Endothelial cell of umbilical vein (primary cell): ENCODE measurements at regions not wholly inside any gene's neighbourhood (a gene's known extent, or its start where the extent isn't known, plus 50 kb on each side); places are given as distances from the start of the nearest gene placed in this dataset.

Experiments
- BruUV-seq: library from RNA; stranded (reverse); fragments of 400-500 nt; replicated peaks from 2 replicates; lab custom pipeline; 2021; lab: Mats Ljungman, UMichigan
- CTCF ChIA-PET: fragments of 300-600, 350-600 bp; sonication (Branson Sonifier 250); formaldehyde crosslinking; loops from one replicate; lab custom pipeline; 2021; ENCODE audit warnings: antibody characterized with exemption, inconsistent platforms; lab: Charles Lee
- POLR2A ChIA-PET: fragments of 300-600, 350-600 bp; sonication (Branson Sonifier 250); formaldehyde crosslinking; loops from one replicate; lab custom pipeline; 2021; ENCODE audit warnings: antibody characterized with exemption, inconsistent platforms; lab: Charles Lee
- DNase-seq: peaks from one replicate; pipeline ENCODE4 v3.0.0-alpha.2; 2011; ENCODE audit warnings: low read depth, low spot score
- FAIRE-seq: peaks from 2 replicates; lab custom pipeline; 2011; peaks lifted over from hg19 to GRCh38; lab: Jason Lieb, UNC
- H2AFZ ChIP-seq: 2 replicates; pipeline ENCODE4 v1.6.0; 2012; ENCODE audit warnings: low read depth, low read length, control low read depth, inconsistent platforms
- H3K27ac ChIP-seq: 2 replicates; pipeline ENCODE4 v1.5.1; 2011; ENCODE audit warnings: low read depth, mild to moderate bottlenecking, control low read depth, low read length, moderate library complexity; ENCODE audit not compliant: insufficient read depth
- H3K27me3 ChIP-seq, 2 experiments: 2 replicates each; pipeline versions ENCODE4 v1.6.0 to v1.6.1; 2011; ENCODE audit warnings: low read length in 2 of 2, mixed read lengths in 1 of 2; ENCODE audit not compliant: control insufficient read depth in 2 of 2, insufficient read depth in 2 of 2
- H3K36me3 ChIP-seq, 2 experiments: 2 replicates in 1 of 2; 3 replicates in 1 of 2; pipeline ENCODE4 v1.5.1; 2011; ENCODE audit warnings: low read length in 2 of 2, mild to moderate bottlenecking in 1 of 2, moderate library complexity in 1 of 2; ENCODE audit not compliant: control insufficient read depth in 2 of 2, insufficient read depth in 2 of 2; ENCODE audit errors: extremely low read depth in 1 of 2
- H3K4me1 ChIP-seq: 3 replicates; pipeline ENCODE4 v1.5.1; 2011; ENCODE audit warnings: mild to moderate bottlenecking, low read length; ENCODE audit not compliant: control insufficient read depth, insufficient read depth; ENCODE audit errors: extremely low read depth
- H3K4me2 ChIP-seq: 2 replicates; pipeline ENCODE4 v1.6.1; 2011; ENCODE audit warnings: low read length, control low read depth, mixed read lengths; ENCODE audit not compliant: insufficient read depth
- H3K4me3 ChIP-seq, 3 experiments: fragments of 200-600 bp in 1 of 3; sonication (generic), shearing (Covaris generic) in 1 of 3; replicated peaks in 1 of 3; 2 replicates each; pipeline ENCODE4 v1.5.1; 2011 to 2016; ENCODE audit warnings: control low read depth in 3 of 3, low read length in 3 of 3, mild to moderate bottlenecking in 2 of 3, inconsistent platforms in 1 of 3, low read depth in 1 of 3, moderate library complexity in 1 of 3; ENCODE audit not compliant: insufficient read depth in 1 of 3
- H3K79me2 ChIP-seq: 2 replicates; pipeline ENCODE4 v1.6.0; 2012; ENCODE audit warnings: low read length, inconsistent platforms; ENCODE audit not compliant: control insufficient read depth, insufficient read depth
- H3K9ac ChIP-seq: replicated peaks from 2 replicates; pipeline ENCODE3; 2011; ENCODE audit warnings: low read length, control low read depth; ENCODE audit not compliant: insufficient read depth; ENCODE audit errors: extremely low read depth
- H3K9me1 ChIP-seq: replicated peaks from 3 replicates; pipeline ENCODE4 v1.6.0; 2011; ENCODE audit warnings: mild to moderate bottlenecking, low read length; ENCODE audit not compliant: control insufficient read depth, insufficient read depth; ENCODE audit errors: extremely low read depth
- H3K9me3 ChIP-seq: replicated peaks from 2 replicates; pipeline ENCODE4 v1.5.1; 2012; ENCODE audit warnings: low read length, inconsistent platforms; ENCODE audit not compliant: control insufficient read depth, insufficient read depth
- H4K20me1 ChIP-seq: replicated peaks from 2 replicates; pipeline ENCODE3; 2011; ENCODE audit warnings: mild to moderate bottlenecking, low read length; ENCODE audit not compliant: control insufficient read depth, insufficient read depth; ENCODE audit errors: extremely low read depth
- CTCF ChIP-seq, 2 donors: IDR thresholded peaks; 1 replicate in 1 of 2; 2 replicates in 1 of 2; pipeline ENCODE4 v1.5.1; 2011; ENCODE audit warnings: low read length in 2 of 2, mild to moderate bottlenecking in 2 of 2, moderate library complexity in 2 of 2, control low read depth in 1 of 2, inconsistent platforms in 1 of 2, low read depth in 1 of 2; ENCODE audit not compliant: insufficient read depth in 1 of 2; ENCODE audit errors: extremely low read depth in 1 of 2
- EZH2 ChIP-seq: IDR thresholded peaks from 2 replicates; pipeline ENCODE4 v1.6.1; 2012; ENCODE audit warnings: borderline replicate concordance, low read depth, mild to moderate bottlenecking, moderate library complexity, low read length, inconsistent platforms; ENCODE audit not compliant: severe bottlenecking
- FOS ChIP-seq: IDR thresholded peaks from 2 replicates; pipeline ENCODE4 v1.6.1; 2011; ENCODE audit warnings: mild to moderate bottlenecking, low read length, moderate library complexity, borderline replicate concordance; ENCODE audit not compliant: insufficient read depth
- GATA2 ChIP-seq: IDR thresholded peaks from 2 replicates; pipeline ENCODE4 v1.7.0; 2011; ENCODE audit warnings: low read depth, mild to moderate bottlenecking, moderate library complexity, mixed read lengths, low read length; ENCODE audit not compliant: insufficient read length, insufficient read depth
- JUN ChIP-seq: IDR thresholded peaks from 2 replicates; pipeline ENCODE4 v1.6.1; 2011; ENCODE audit warnings: borderline replicate concordance, low read depth; ENCODE audit not compliant: insufficient read length, insufficient read depth
- MAX ChIP-seq: IDR thresholded peaks from 2 replicates; pipeline ENCODE4 v1.6.1; 2011; ENCODE audit not compliant: insufficient read depth, insufficient read length
- MYC ChIP-seq: IDR thresholded peaks from one replicate; pipeline ENCODE4 v1.6.1; 2011; ENCODE audit warnings: mild to moderate bottlenecking, low read depth, low read length
- POLR2A ChIP-seq: IDR thresholded peaks from 2 replicates; pipeline ENCODE4 v1.6.1; 2012; ENCODE audit warnings: low read depth, mild to moderate bottlenecking, control low read depth, low read length
- POLR2AphosphoS5 ChIP-seq: IDR thresholded peaks from 2 replicates; pipeline ENCODE4 v1.6.1; 2012; ENCODE audit warnings: low read depth, mild to moderate bottlenecking, control low read depth, low read length, moderate library complexity; ENCODE audit not compliant: insufficient read depth
- dilution Hi-C: fragments of 300-500 bp; cut with MboI; formaldehyde crosslinking; loops from one replicate; pipeline ENCODE4 v1.15.0; 2019; ENCODE audit warnings: low sequenced_read_pairs; ENCODE audit not compliant: extremely low pct_ligation_motif_present
- intact Hi-C: fragments of 100-400 bp; cut with micrococcal nuclease; formaldehyde crosslinking; loops from one replicate; pipeline ENCODE4 v1.10.0; 2022

- intact Hi-C loops, result no loop called here
- Histone ChIP-seq H3K27me3 (no peaks in the 10 kb centered on the region), H3K4me1 (no peaks in the 10 kb centered on the region), H3K27ac (no peak overlapping the region), H3K36me3 (no peaks in the 10 kb centered on the region), H4K20me1 (no peaks in the 10 kb centered on the region), H3K4me2 (no peak overlapping the region), H3K4me3 (no peak overlapping the region), H3K9ac (no peak overlapping the region), H3K9me1 (no peaks in the 10 kb centered on the region), H2AFZ (no peak overlapping the region), H3K79me2 (no peaks in the 10 kb centered on the region), H3K9me3 (no peaks in the 10 kb centered on the region)
- BruUV-seq, result no TSS peak
- TF ChIP-seq EZH2 (no peak), MAX (no peak), FOS (no peak), MYC (no peak), GATA2 (no peak), JUN (no peak), POLR2A (no peak)
- FAIRE-seq (no peak), DNase-seq (no peak)
- ChIA-PET POLR2A (no interaction called here), CTCF (no interaction called here)
- dilution Hi-C loops, result no loop called here
Observed at GRCh38 chr1:5771788-5772187, 220.4 kb downstream of the NPHP4 start.

- Histone ChIP-seq H3K27ac (no peak overlapping the region), H3K27me3 (no peaks in the 10 kb centered on the region), H4K20me1 (no peaks in the 10 kb centered on the region), H3K4me2 (no peak overlapping the region), H3K79me2 (no peaks in the 10 kb centered on the region), H3K4me3 (no peak overlapping the region), H3K9ac (no peak overlapping the region), H3K36me3 (no peaks in the 10 kb centered on the region), H3K9me3 (no peaks in the 10 kb centered on the region), H3K9me1 (no peaks in the 10 kb centered on the region), H2AFZ (no peak overlapping the region), H3K4me1 (no peaks in the 10 kb centered on the region)
- dilution Hi-C loops (no loop called here), intact Hi-C loops (no loop called here)
- FAIRE-seq (no peak), DNase-seq (no peak)
- TF ChIP-seq GATA2 (no peak), JUN (no peak), MYC (no peak), FOS (no peak), POLR2AphosphoS5 (no peak), POLR2A (no peak), EZH2 (no peak), CTCF (IDR thresholded peaks at IDR 0.05; ENCODE audit: extremely low read depth in 1 of 2, insufficient read depth in 1 of 2, low read depth in 1 of 2, low read length in 2 of 2) (no peak)
- ChIA-PET CTCF (no interaction called here), POLR2A (no interaction called here)
- BruUV-seq, result no TSS peak
Observed at GRCh38 chr1:5770981-5771765, 221.1 kb downstream of the NPHP4 start.
